Neuronal stem cell (in vitro differentiated cells): ENCODE measurements at regions not wholly inside any gene's neighbourhood (a gene's known extent, or its start where the extent isn't known, plus 50 kb on each side); places are given as distances from the start of the nearest gene placed in this dataset.
"Not testable (repeated sequence)": the region's sequence is repeated elsewhere in the genome, so short reads cannot be mapped to it uniquely, and the experiment has no call there.

ENCODE experiments used
- DNase-seq: peaks from one replicate; pipeline ENCODE4 v3.0.0-alpha.2; 2013; ENCODE audit warnings: low spot score
- H2AFZ ChIP-seq: one replicate; pipeline ENCODE4 v1.6.1; 2013; ENCODE audit warnings: mild to moderate bottlenecking, low read length, inconsistent platforms
- H2AK5ac ChIP-seq: 2 replicates; pipeline ENCODE4 v1.6.1; 2013; ENCODE audit warnings: low read depth, mild to moderate bottlenecking, inconsistent platforms, low read length, moderate library complexity, mixed read lengths
- H2BK120ac ChIP-seq: 2 replicates; pipeline ENCODE4 v1.6.1; 2013; ENCODE audit warnings: low read depth, mild to moderate bottlenecking, inconsistent platforms, low read length, moderate library complexity, mixed read lengths
- H2BK12ac ChIP-seq: one replicate; pipeline ENCODE4 v1.6.1; 2013; ENCODE audit warnings: low read length, inconsistent platforms
- H2BK15ac ChIP-seq: 2 replicates; pipeline ENCODE4 v1.6.1; 2013; ENCODE audit warnings: mild to moderate bottlenecking, low read length, inconsistent platforms, mixed read lengths
- H2BK5ac ChIP-seq: one replicate; pipeline ENCODE4 v1.6.1; 2013; ENCODE audit warnings: inconsistent platforms, mild to moderate bottlenecking, low read length, moderate library complexity
- H3K14ac ChIP-seq: one replicate; pipeline ENCODE4 v1.6.1; 2013; ENCODE audit warnings: low read length, inconsistent platforms
- H3K18ac ChIP-seq: 2 replicates; pipeline ENCODE4 v1.6.1; 2013; ENCODE audit warnings: low read length, inconsistent platforms
- H3K23ac ChIP-seq: 2 replicates; pipeline ENCODE4 v1.6.1; 2013; ENCODE audit warnings: low read depth, mild to moderate bottlenecking, mixed read lengths, low read length, inconsistent platforms; ENCODE audit not compliant: poor library complexity
- H3K27ac ChIP-seq: replicated peaks from 3 replicates; pipeline ENCODE4 v1.5.1; 2013; ENCODE audit warnings: low read length, inconsistent platforms
- H3K27me3 ChIP-seq, 3 experiments: 2 replicates each; pipeline ENCODE4 v1.6.1; 2013; ENCODE audit warnings: low read length in 3 of 3, mild to moderate bottlenecking in 2 of 3, inconsistent platforms in 1 of 3, low read depth in 1 of 3, mixed read lengths in 1 of 3, moderate library complexity in 1 of 3; ENCODE audit not compliant: control insufficient read depth in 3 of 3, insufficient read depth in 3 of 3
- H3K36me3 ChIP-seq, 2 donors: replicated peaks in 1 of 2; 2 replicates each; pipeline ENCODE4 v1.6.1; 2013; ENCODE audit warnings: low read length in 2 of 2; ENCODE audit not compliant: control insufficient read depth in 2 of 2, insufficient read depth in 2 of 2
- H3K4ac ChIP-seq: 2 replicates; pipeline ENCODE4 v1.6.1; 2013; ENCODE audit warnings: inconsistent platforms, mild to moderate bottlenecking, low read length, moderate library complexity
- H3K4me1 ChIP-seq, 2 donors: 1 replicate in 1 of 2; 2 replicates in 1 of 2; pipeline ENCODE4 v1.6.1; 2013; ENCODE audit warnings: low read length in 2 of 2, low read depth in 1 of 2; ENCODE audit not compliant: control insufficient read depth in 2 of 2, insufficient read depth in 1 of 2
- H3K4me2 ChIP-seq: one replicate; pipeline ENCODE4 v1.6.1; 2013; ENCODE audit warnings: mild to moderate bottlenecking, low read length, inconsistent platforms; ENCODE audit not compliant: insufficient read depth, poor library complexity, severe bottlenecking
- H3K4me3 ChIP-seq, 2 donors: 2 replicates each; pipeline ENCODE4 v1.5.1; 2013; ENCODE audit warnings: low read length in 2 of 2, mild to moderate bottlenecking in 2 of 2, inconsistent platforms in 1 of 2, moderate library complexity in 1 of 2
- H3K79me1 ChIP-seq: one replicate; pipeline ENCODE4 v1.6.1; 2013; ENCODE audit warnings: low read depth, mild to moderate bottlenecking, inconsistent platforms, low read length, moderate library complexity
- H3K9ac ChIP-seq: one replicate; pipeline ENCODE4 v1.6.1; 2013; ENCODE audit warnings: mild to moderate bottlenecking, low read depth, low read length, inconsistent platforms; ENCODE audit not compliant: poor library complexity
- H3K9me3 ChIP-seq, 2 donors: replicated peaks in 1 of 2; 2 replicates each; pipeline versions ENCODE3 to v1.6.1; 2013; ENCODE audit warnings: low read length in 2 of 2, mild to moderate bottlenecking in 2 of 2, inconsistent platforms in 1 of 2, low read depth in 1 of 2, mixed read lengths in 1 of 2, moderate library complexity in 1 of 2; ENCODE audit not compliant: control insufficient read depth in 2 of 2, insufficient read depth in 1 of 2
- H4K8ac ChIP-seq: one replicate; pipeline ENCODE4 v1.6.1; 2013; ENCODE audit warnings: low read depth, mild to moderate bottlenecking, inconsistent platforms, low read length, moderate library complexity
- H4K91ac ChIP-seq: one replicate; pipeline ENCODE4 v1.6.1; 2013; ENCODE audit warnings: low read length, low read depth, mild to moderate bottlenecking, inconsistent platforms; ENCODE audit not compliant: poor library complexity
- WGBS, 2 donors: extraction: QIAGEN DNeasy Blood & Tissue Kit; methylation state at CpG; one replicate each; pipeline ENCODE4 v1.1.7; 2013; ENCODE audit warnings: missing lambda C conversion rate in 2 of 2, mixed read lengths in 1 of 2; ENCODE audit not compliant: insufficient read length in 2 of 2, insufficient replicate concordance in 1 of 2; ENCODE audit errors: extremely low coverage in 2 of 2; 5-methylcytosine and 5-hydroxymethylcytosine counted together

GRCh38 chr5:128714551-128714950, 176.5 kb upstream of the FBN2 start:
- no peak overlapping the region for H3K18ac ChIP-seq
- no peak overlapping the region for H2BK12ac ChIP-seq
- no peak overlapping the region for H4K91ac ChIP-seq
- H3K4me2 ChIP-seq = no peak overlapping the region
- no peak overlapping the region for H2BK5ac ChIP-seq
- H3K23ac ChIP-seq = no peak overlapping the region
- H3K9ac ChIP-seq = no peak overlapping the region
- no peak overlapping the region for H2AK5ac ChIP-seq
- no peak overlapping the region for H2BK15ac ChIP-seq
- H2AFZ ChIP-seq = no peak overlapping the region
- no peak overlapping the region for H2BK120ac ChIP-seq
- H3K4me3 ChIP-seq = no peak overlapping the region
- H3K9me3 ChIP-seq = no peaks in the 10 kb centered on the region
- H3K4ac ChIP-seq = no peak overlapping the region
- no peak for DNase-seq
- no peak overlapping the region for H3K27ac ChIP-seq
- H3K4me1 ChIP-seq = no peaks in the 10 kb centered on the region
- no peak overlapping the region for H4K8ac ChIP-seq
- no peaks in the 10 kb centered on the region for H3K79me1 ChIP-seq
- no peaks in the 10 kb centered on the region for H3K36me3 ChIP-seq
- WGBS, 2 donors = no CpG with 5 or more reads among the region's 1 CpG
- H3K27me3 ChIP-seq = no peaks in the 10 kb centered on the region
- no peak overlapping the region for H3K14ac ChIP-seq

- Histone ChIP-seq H3K4me1 (no peaks in the 10 kb centered on the region), H4K8ac (no peak overlapping the region), H2BK120ac (no peak overlapping the region), H2BK12ac (no peak overlapping the region), H4K91ac (no peak overlapping the region), H3K36me3 (no peaks in the 10 kb centered on the region), H3K27ac (no peak overlapping the region), H3K9ac (no peak overlapping the region), H3K9me3 (no peaks in the 10 kb centered on the region), H3K4me2 (no peak overlapping the region), H3K14ac (no peak overlapping the region), H3K4ac (no peak overlapping the region), H3K18ac (no peak overlapping the region), H3K27me3 (no peaks in the 10 kb centered on the region), H2BK15ac (no peak overlapping the region), H2AK5ac (no peak overlapping the region), H3K23ac (no peak overlapping the region), H2AFZ (no peak overlapping the region), H2BK5ac (no peak overlapping the region), H3K79me1 (no peaks in the 10 kb centered on the region), H3K4me3 (no peak overlapping the region)
- DNase-seq = no peak
- no CpG with 5 or more reads among the region's 1 CpG for WGBS, 2 donors
Observed at GRCh38 chr5:128722551-128722950, 184.5 kb upstream of the FBN2 start.

- not testable (repeated sequence) for H3K27ac ChIP-seq, H3K36me3 ChIP-seq, H3K9ac ChIP-seq, H4K8ac ChIP-seq, H2AK5ac ChIP-seq, H2BK120ac ChIP-seq, H3K4me3 ChIP-seq, H4K91ac ChIP-seq, H3K9me3 ChIP-seq, H2BK15ac ChIP-seq, H2BK12ac ChIP-seq, H3K4me2 ChIP-seq, H3K4me1 ChIP-seq, H3K79me1 ChIP-seq, H3K18ac ChIP-seq, DNase-seq, H2BK5ac ChIP-seq, H3K23ac ChIP-seq, H3K14ac ChIP-seq, H2AFZ ChIP-seq, H3K4ac ChIP-seq, H3K27me3 ChIP-seq
- no CpG with 5 or more reads among the region's 2 CpGs for WGBS, 2 donors
Observed at GRCh38 chr5:128730021-128730420, 192.0 kb upstream of the FBN2 start.

- H3K79me1 ChIP-seq, H3K4me3 ChIP-seq, H4K8ac ChIP-seq, H2BK15ac ChIP-seq, DNase-seq, H4K91ac ChIP-seq, H2BK12ac ChIP-seq, H3K4me2 ChIP-seq, H3K4ac ChIP-seq, H3K36me3 ChIP-seq, H3K27me3 ChIP-seq, H3K27ac ChIP-seq, H3K9ac ChIP-seq, H3K4me1 ChIP-seq, H2AK5ac ChIP-seq, H3K18ac ChIP-seq, H3K23ac ChIP-seq, H3K9me3 ChIP-seq, H2BK5ac ChIP-seq, H2BK120ac ChIP-seq, H2AFZ ChIP-seq, H3K14ac ChIP-seq: not testable (repeated sequence)
- no CpG with 5 or more reads among the region's 4 CpGs for WGBS, 2 donors
Observed at GRCh38 chr5:128735656-128736055, 197.6 kb upstream of the FBN2 start.
